Islet precursor cell (in vitro differentiated cells): ENCODE measurements at regions not wholly inside any gene's neighbourhood (a gene's known extent, or its start where the extent isn't known, plus 50 kb on each side); places are given as distances from the start of the nearest gene placed in this dataset.

Experiments used
- DNase-seq: peaks from one replicate; pipeline ENCODE4 v3.0.0-alpha.2; 2018

DNA sequence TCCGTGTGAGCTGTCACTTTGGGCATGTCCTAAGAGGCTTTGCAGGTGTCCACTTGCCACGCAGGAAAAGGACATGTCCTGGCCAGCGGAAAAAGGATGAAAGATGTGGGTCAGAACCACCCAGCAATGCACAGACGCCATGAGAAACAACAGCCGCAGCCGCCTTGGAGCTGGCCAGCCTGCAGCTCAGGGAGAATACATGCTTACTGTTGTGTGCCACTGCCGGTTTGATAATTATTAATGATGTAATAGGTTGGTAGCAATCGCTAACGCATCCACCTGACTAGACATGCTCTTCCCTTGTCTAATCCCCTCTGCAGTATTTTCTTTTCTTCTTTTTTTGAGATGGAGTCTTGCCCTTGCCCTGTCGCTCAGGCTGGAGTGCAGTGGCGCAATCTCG, 221.7 kb downstream of the HAUS1 start:
- DNase-seq, result no peak

- peak; percentile 72 for DNase-seq
These were observed 225.6 kb downstream of the HAUS1 start for GRCh38 chr18:46329736-46330246.

DNA sequence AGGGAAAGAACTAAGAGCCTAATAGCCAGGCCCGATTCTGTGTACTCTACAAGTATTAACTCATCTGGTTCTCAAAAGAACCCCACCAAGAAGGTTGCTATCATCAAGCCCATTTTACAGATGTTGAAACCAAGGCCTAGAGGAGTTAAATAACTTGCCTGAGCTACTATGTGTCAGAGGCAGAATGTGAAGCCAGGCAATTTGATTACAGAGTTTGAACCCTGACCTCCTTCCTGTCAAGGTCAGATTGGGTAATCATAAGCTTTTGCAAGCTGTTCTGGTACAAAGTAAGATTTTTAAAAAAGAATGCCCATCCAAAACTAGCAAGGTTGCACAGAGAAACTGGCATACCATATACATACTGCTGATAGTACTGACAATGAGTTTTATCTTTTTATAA, 227.1 kb downstream of the HAUS1 start:
- no peak for DNase-seq

DNA sequence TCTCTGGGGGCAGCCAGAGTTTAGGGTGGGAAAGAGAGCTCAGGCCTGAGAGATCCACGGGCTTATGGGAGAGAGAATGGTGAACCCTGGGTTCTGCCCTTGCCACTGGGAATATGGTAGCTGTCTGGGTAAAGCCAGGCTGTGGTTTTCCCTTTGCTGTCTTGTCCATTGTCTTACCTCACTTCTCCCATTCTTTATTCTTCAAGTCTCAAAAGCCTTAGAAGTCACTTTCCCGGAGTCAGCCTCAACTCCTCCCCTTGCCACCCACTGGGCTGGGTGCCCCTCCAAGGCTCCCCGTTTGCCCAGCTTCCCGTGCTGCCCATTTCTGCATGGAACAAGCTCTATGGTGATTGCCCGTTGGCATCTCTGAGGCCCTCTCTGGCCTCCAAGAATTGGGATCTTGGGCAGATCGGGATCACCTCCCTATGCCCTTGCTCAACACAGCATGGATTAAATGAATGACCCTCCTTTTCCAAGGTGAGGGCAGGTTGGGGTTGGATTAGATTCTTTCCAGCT, 228.2 kb downstream of the HAUS1 start:
- DNase-seq, result no peak

GRCh38 chr18:46332921-46333341, 228.7 kb downstream of the HAUS1 start:
- no peak for DNase-seq

DNA sequence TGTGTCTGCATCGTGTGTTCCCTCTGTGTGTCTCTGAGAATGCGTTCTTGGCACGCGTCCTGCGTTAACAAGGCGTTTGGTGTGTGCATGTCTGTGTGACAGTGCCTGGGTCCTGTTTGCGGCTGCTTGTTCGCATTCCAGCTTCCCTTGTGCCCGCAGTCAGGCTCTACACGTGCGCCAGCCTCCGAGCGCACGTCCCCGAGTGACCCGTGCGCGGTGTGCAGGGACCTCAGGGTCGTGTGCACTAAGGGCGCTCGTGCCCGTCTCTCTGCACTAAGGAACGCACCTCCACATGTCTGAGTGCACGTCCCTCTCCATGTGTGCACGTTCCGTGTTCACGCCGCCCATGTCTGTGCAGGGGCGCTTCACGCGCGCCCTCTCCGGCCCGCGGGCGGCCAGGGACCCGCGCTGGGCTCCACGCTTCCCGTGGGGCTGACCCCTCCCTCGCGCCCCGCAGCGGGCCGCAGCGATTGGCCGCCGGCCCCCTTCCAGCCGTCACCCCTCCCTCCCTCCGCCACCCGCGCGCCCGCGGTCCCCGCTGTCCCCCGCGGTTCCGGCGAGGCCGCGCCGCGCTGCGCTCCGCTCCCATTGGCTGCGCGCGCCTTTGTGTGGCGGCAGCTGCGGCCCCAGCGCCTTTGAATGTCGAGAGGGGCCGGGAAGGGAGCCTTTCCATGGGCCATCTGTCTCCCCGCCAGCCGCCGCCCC, 229.4 kb downstream of the HAUS1 start:
- peak; percentile 69 for DNase-seq

- no peak for DNase-seq
These were observed 230.7 kb downstream of the HAUS1 start for GRCh38 chr18:46334868-46335281.

- no peak for DNase-seq
These were observed 231.4 kb downstream of the HAUS1 start for GRCh38 chr18:46335534-46336101.

- DNase-seq, result no peak
These were observed 232.3 kb downstream of the HAUS1 start for GRCh38 chr18:46336278-46337111.

GRCh38 chr18:46337271-46337670, 233.1 kb downstream of the HAUS1 start:
- DNase-seq, result no peak

GRCh38 chr18:46338205-46338604, 234.0 kb downstream of the HAUS1 start:
- DNase-seq, result peak; percentile 69

DNA sequence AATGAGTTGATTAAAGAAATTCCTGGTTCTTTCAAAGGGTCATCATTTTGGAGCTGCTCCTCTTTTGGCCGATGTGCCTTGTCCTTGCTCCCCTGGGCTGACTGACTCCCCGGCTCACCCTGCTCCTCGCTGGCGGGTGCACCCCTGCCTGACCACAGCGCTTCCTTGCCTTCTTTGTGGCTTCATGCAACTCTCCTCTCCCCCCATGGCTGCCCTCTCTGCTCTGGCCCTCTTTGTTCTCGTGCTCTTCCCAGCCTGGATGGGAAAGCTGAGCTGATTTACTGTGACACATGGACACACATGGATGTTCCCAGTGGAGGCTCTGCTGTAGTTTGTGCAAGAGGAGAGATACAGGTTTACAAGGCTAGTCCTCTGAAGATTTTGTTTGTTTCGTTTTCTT, 234.6 kb downstream of the HAUS1 start:
- DNase-seq, result no peak

- DNase-seq, result no peak
These were observed 236.5 kb downstream of the HAUS1 start for GRCh38 chr18:46340716-46341115.

GRCh38 chr18:46341986-46342525, 237.9 kb downstream of the HAUS1 start:
- no peak for DNase-seq

DNA sequence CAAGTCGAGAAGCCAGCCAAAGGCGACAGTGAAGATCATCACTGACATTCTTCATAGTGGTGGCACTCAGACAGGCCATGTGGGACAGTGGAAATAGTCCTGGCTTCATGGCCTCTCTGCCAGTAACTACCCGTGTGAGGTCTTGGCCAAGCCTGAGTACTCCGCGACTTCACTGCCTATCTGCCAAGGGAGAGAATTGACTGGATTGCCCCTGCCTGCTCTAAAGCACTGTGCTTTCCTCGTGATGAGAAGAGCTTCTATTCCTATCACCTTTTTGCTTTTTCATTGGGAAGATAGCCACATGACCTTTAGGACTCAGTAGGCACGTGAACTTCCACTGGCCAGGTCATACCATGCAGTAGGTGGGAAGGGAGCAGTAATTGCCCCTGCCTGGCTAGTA, 239.3 kb downstream of the HAUS1 start:
- no peak for DNase-seq

DNA sequence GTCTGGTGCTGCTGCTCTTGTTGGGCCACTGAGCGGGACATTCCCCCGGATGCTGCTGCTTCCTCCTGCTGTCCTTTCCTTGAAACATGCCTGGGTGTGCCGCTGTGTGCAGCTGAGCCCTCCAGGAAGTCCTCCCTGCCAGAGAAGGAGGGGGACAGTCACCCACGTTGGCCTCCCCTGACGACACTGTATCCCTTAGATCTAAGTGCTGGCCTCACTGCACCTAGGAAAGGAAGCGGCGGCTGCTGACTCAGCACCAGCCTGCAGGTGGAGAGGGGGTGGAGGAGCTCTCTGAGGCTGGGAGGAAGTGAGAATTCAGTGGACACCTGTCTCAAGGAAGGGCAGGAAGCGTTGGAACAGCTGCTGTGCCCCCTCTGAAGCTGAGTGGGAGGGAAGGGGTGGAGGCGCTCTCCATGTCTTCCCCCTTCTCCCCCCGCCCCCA, 239.8 kb downstream of the HAUS1 start:
- DNase-seq, result no peak

DNA sequence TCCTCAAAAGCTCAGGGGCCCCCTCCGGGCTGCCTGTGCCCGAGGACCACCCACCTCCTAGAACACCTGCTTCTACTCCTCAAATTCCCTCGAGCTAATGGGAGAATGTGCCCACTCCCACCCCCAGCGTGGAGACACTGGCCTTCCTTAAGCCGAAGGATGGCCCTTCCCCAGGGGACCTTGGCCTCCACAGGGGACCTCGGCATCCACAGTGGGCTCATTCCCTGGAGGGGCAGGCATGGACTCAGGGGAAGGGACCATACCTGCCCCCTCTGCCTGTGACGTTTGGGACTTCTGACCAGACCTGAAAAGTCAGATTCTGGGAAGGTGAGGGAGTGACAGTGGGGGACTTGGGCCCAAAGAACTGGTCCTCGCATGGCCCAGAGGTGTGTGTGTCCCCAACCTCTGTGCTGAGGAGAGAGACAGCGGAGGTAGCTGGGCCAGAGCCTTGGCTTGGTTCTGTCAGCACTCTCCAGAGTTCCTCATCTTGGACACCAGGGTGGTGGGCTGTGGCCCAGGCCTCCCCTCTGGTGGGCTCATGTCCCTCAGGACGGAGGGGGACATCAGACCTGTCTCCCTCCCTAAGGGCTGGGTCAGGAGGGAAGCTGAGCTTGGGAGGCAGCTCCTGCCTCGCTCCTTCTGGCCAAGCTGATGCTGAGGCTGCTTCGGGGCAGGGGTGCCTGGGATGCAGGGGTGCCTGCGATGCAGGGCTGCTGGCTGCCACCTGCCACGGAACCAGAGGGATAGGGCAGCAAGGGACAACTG, 240.4 kb downstream of the HAUS1 start:
- DNase-seq, result no peak

DNA sequence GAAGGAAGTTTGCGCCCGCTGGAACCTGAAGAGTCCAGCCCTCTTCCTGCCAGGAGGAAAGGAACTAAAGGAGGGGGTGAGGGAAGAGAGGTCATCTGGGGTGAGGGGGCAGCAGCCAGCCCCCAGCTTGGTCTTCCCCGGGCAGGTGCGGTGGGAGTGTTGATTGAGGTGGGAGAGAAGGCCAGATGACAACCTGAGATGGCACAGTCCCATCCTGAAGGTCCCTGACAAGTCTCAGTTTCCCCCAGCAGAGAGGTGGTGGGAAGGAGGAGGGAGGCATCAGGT, 240.9 kb downstream of the HAUS1 start:
- no peak for DNase-seq

DNA sequence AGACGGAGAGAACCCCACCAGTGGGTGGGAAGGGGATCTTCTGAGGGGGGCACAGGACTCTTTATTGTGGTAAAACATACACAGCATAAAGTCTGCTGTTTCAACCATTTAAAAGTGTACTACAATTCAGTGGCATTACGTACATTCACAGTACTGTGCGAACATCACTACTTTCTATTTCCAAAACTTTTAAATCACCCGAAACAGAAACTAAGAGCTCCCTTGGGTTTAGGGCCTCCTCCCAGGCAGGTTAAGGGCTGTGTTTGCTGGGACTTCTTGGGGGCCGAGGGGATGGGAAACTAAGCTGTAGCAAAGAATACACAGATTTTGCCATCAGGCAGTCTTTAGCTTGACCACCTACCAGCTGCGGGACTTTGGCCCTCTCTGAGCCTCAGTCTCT, 242.0 kb downstream of the HAUS1 start:
- no peak for DNase-seq

DNA sequence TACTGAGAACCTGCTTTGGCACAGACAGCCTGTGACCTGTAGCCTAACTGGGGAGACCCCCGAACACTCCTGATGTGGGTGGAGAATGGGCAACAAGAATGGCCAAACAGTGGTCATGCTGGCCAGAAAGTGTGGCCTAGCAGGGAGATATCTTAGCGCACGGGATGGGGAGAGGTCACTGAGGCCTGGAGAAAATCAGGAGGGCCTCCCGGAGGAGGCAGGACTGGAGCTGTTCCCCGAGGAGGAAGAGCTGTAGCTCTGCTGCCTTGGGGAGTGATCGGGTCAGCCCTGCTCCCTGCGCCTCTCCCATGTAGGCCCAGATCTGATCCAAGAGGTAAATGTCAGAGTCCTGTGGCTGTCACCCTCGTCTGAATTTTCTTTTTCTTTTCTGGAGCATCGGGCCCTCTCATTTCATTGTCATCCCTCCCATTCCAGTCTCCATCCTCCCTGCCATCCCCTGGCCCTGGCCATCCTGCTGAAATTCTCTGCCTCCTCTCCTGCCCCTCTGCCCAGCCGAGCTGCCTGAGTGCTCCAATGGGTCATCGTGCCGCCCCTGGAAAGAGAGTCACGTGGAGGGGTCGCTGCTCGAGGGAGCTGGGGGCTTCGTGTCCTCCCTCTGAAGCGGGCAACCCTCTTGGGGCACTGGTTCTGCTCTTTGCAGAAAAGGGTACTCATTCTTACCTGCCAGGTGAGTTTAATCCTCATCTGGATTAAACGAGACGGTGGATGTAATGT, 242.9 kb downstream of the HAUS1 start:
- no peak for DNase-seq

GRCh38 chr18:46350598-46351159, 246.5 kb downstream of the HAUS1 start:
- DNase-seq, result no peak
